Astrocyte of the cerebellum (primary cell): ENCODE measurements at regions not wholly inside any gene's neighbourhood (a gene's known extent, or its start where the extent isn't known, plus 50 kb on each side); places are given as distances from the start of the nearest gene placed in this dataset.

Source experiments
- DNase-seq: peaks from one replicate; pipeline ENCODE4 v3.0.0-alpha.2; 2011; ENCODE audit warnings: low read depth
- H3K4me3 ChIP-seq: 2 replicates; pipeline ENCODE4 v1.5.1; 2011; ENCODE audit warnings: mild to moderate bottlenecking, low read depth, low read length, moderate library complexity
- in situ Hi-C: cut with HindIII; loops from 2 replicates; pipeline ENCODE4 v1.10.0; 2017; ENCODE audit warnings: low sequenced_read_pairs
- TF ChIP-seq, protein P1 (sequence below): IDR thresholded peaks from 2 replicates; pipeline ENCODE4 v1.5.1; 2012; ENCODE audit warnings: low read length, low read depth, moderate library complexity, mild to moderate bottlenecking; ENCODE audit errors: missing control alignments

DNA sequence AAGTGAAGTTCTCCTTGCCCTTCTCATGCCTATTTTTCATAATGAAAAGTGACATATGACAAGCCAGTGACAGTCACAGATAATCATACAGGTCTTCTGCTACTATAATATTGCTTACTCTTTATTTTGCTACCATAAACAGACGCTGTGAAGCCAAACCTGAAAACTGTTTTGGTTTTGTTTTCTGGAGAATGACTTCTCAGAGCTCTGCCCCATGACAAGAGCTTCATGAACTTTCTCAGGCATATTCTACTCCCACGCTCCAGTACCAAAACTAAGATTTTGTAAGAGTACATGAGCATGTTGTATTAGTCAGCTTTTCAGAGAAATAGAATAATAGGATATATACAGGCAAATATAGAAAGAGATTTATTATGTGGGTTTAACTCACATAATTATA, 64.3 kb upstream of the VTCN1 start:
- no peak overlapping the region for H3K4me3 ChIP-seq
- in situ Hi-C loops, result loop anchor here (25.0 kb wide), 1 partner anchor 213 kb away; the partner anchor contains the start of gene TTF2
- TF ChIP-seq, protein P1, sequence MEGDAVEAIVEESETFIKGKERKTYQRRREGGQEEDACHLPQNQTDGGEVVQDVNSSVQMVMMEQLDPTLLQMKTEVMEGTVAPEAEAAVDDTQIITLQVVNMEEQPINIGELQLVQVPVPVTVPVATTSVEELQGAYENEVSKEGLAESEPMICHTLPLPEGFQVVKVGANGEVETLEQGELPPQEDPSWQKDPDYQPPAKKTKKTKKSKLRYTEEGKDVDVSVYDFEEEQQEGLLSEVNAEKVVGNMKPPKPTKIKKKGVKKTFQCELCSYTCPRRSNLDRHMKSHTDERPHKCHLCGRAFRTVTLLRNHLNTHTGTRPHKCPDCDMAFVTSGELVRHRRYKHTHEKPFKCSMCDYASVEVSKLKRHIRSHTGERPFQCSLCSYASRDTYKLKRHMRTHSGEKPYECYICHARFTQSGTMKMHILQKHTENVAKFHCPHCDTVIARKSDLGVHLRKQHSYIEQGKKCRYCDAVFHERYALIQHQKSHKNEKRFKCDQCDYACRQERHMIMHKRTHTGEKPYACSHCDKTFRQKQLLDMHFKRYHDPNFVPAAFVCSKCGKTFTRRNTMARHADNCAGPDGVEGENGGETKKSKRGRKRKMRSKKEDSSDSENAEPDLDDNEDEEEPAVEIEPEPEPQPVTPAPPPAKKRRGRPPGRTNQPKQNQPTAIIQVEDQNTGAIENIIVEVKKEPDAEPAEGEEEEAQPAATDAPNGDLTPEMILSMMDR, result no peak
- no peak for DNase-seq

DNA sequence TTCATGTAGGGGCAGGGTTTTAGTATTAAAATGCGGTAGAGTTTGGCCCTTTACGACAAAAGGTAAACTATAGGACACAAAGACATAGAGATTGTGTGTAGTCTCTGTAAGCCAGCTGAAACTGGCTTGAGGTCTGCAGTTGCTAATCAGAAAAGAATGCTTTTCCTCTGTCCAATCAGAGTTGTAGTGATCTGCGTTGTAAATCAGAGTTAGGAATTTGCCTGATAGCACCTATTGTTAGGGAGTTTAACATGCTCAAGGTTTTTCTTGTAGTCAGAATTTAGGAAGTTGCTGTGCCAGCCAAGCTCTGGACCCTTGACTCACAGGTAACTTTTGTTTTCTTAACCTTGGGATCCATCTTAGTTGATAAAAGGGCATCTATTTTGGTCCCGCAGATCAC, 61.2 kb upstream of the VTCN1 start:
- in situ Hi-C loops, result no loop called here
- TF ChIP-seq, protein P1, result no peak

DNA sequence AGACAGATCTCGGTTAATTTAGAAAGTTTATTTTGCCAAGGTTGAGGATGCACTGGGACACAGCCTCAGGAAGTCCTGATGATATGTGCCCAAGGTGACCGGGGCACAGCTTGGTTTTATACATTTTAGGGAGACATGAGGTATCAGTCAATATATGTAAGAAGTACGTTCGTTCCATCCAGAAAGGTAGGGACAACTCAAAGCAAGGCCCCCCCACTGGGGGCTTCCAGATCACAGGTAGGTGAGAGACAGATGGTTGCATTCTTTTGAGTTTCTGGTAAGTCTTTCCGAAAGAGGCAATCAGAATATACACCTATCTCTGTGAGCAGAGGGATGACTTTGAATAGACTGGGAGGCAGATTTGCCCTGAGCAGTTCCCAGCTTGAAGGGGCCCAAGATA, 60.4 kb upstream of the VTCN1 start:
- no peak for DNase-seq
- TF ChIP-seq, protein P1, result no peak
- no peak overlapping the region for H3K4me3 ChIP-seq
- in situ Hi-C loops, result no loop called here

More for the DNA sequence above, 61.2 kb upstream of the VTCN1 start:
- no peak overlapping the region for H3K4me3 ChIP-seq
- no peak for DNase-seq

DNA sequence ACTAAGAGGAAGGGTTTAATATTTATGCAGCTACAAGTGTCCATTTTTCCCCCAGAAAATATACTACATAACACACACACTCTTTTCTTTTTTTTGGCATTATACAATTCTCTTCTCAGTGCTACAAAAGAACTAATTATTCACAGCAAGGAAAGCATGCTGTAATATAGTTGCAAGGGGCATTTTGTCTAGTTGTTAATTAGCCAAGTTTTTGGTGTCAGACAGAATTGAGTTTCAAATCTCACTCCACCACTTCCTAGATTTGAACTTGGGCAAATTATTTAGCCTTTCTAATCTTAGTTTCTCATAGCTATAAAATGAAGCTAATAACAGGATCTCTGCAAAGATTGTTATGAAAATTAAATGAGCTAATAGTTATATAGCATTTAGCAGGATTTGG, 60.0 kb upstream of the VTCN1 start:
- DNase-seq, result no peak
- TF ChIP-seq, protein P1, result no peak
- in situ Hi-C loops, result no loop called here

DNA sequence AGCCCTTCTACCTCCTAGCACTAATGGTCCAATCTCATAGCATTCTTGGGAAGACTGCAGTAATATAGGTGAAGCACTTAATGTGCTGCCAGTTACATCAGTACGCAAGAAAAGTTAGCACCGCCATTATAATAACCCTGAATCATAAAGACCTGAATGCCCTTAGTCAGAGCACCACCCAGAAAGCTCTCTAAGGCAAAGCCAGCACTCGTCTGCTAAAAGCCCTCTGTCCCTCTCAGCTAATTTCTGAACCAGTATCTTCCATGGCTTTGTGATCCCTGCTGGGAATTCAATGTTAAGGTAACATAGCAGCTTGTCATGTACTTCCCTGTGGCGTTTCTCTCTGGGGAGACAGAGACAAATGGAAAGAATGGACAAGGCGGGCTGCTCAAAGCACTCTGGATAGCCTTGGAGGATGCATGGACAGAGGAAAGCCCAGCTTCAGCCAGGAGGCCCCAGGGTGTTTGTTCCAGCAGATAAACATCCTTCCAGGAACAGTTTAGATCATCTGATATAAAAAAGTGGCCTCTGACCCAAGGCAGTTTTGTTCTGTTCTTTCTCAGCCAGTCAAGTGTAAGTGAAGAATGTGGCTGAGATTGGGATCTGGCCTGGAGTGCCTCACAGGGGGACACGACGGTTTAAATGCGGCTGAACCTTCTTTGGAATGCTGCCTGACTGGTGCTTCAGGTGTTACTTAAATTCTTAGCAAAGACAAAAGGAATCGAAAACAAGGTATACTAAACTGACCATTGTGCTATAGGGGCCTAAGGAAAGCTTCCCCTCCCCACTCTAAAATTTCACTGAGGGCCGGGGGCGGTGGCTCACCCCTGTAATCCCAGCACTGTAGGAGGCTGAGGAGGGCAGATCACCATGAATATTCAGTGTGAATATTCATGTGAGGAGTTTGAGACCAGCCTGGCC, 58.1 kb upstream of the VTCN1 start:
- TF ChIP-seq, protein P1, result no peak
- H3K4me3 ChIP-seq, result no peak overlapping the region
- DNase-seq, result no peak
- in situ Hi-C loops, result no loop called here

More for the DNA sequence above, 60.0 kb upstream of the VTCN1 start:
- no peak overlapping the region for H3K4me3 ChIP-seq

DNA sequence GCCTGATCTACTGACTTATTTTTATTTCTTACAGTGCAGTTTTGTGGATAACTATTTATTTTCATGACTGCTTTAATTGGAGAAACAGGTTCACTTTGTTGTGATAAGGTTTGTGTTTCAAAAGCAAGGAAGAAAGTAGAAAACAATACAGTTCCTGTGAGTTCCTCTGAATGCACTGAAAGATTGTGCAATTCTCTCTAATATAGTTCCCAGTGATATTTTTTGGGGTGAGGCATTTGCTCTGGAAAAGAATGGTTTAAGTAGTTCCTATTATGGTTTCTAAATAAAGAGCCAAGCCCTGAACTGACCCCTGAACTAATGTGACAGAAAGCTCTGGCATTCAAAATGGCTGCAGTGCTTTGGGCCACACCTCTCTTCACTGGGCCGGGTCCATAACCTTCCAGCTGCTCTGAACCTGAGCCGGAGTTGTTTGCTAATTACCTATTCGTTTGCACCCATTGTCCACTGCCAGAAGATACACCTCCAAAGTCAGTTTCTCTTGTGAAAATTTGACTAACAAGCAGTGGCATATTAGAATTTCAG, 56.6 kb upstream of the VTCN1 start:
- H3K4me3 ChIP-seq, result no peak overlapping the region
- TF ChIP-seq, protein P1, result no peak
- DNase-seq, result no peak
- in situ Hi-C loops, result no loop called here
